GM12878 (cell line): ENCODE measurements at regions not wholly inside any gene's neighbourhood (a gene's known extent, or its start where the extent isn't known, plus 50 kb on each side); places are given as distances from the start of the nearest gene placed in this dataset.

Source experiments
- ATAC-seq: fragments of 200-7000 bp; cut with Tn5 transposase; 3 replicates; pipeline ENCODE4 v1.9.1; 2020; ENCODE audit warnings: mild to moderate bottlenecking, moderate library complexity
- BruUV-seq: library from RNA; stranded (reverse); fragments of 400-500 nt; replicated peaks from 2 replicates; lab custom pipeline; 2021; lab: Mats Ljungman, UMichigan
- CTCF ChIA-PET: fragments of 300-600 bp; sonication (Branson Sonifier 250); formaldehyde crosslinking; extraction: SDS; loops from one replicate; lab custom pipeline; 2021; ENCODE audit warnings: inconsistent platforms; lab: Yijun Ruan, JAX
- POLR2A ChIA-PET: fragments of 350-600 bp; formaldehyde crosslinking; extraction: SDS; loops from one replicate; lab custom pipeline; 2021; ENCODE audit warnings: inconsistent platforms; lab: Charles Lee
- RAD21 ChIA-PET: fragments of 300-600 bp; sonication (Branson Sonifier 250); formaldehyde crosslinking; loops from one replicate; lab custom pipeline; 2023; ENCODE audit warnings: antibody characterized with exemption; ENCODE audit not compliant: unreplicated experiment; lab: Charles Lee
- SMC1A ChIA-PET: fragments of 300-600 bp; sonication (Branson Sonifier 250); formaldehyde crosslinking; loops from one replicate; lab custom pipeline; 2023; ENCODE audit not compliant: unreplicated experiment, uncharacterized antibody; lab: Charles Lee
- DNase-seq: peaks from one replicate; pipeline ENCODE4 v3.0.0-alpha.2; 2011; ENCODE audit warnings: low read depth, low spot score
- FAIRE-seq: peaks from 3 replicates; lab custom pipeline; 2011; peaks lifted over from hg19 to GRCh38; lab: Jason Lieb, UNC
- H2AFZ ChIP-seq: 2 replicates; pipeline ENCODE4 v1.6.0; 2011; ENCODE audit warnings: low read depth, low read length, control low read depth; ENCODE audit not compliant: control insufficient read depth
- H3K27ac ChIP-seq: 2 replicates; pipeline ENCODE4 v1.5.1; 2011; ENCODE audit warnings: control low read depth; ENCODE audit not compliant: control insufficient read depth, insufficient read depth
- H3K27me3 ChIP-seq, 2 experiments: replicated peaks in 1 of 2; 2 replicates each; pipeline versions ENCODE4 v1.6.0 to v1.6.1; 2011; ENCODE audit warnings: low read length in 1 of 2; ENCODE audit not compliant: control insufficient read depth in 2 of 2, insufficient read depth in 2 of 2
- H3K36me3 ChIP-seq, 2 experiments: 2 replicates each; pipeline ENCODE4 v1.5.1; 2011; ENCODE audit warnings: low read length in 1 of 2; ENCODE audit not compliant: control insufficient read depth in 2 of 2, insufficient read depth in 2 of 2
- H3K4me1 ChIP-seq: 2 replicates; pipeline ENCODE4 v1.6.1; 2011; ENCODE audit warnings: mild to moderate bottlenecking, low read length, moderate library complexity, mixed read lengths; ENCODE audit not compliant: control insufficient read depth, insufficient read depth
- H3K4me2 ChIP-seq: 2 replicates; pipeline ENCODE4 v1.6.0; 2011; ENCODE audit warnings: control low read depth; ENCODE audit not compliant: control insufficient read depth, insufficient read depth
- H3K4me3 ChIP-seq: fragments of 200-600 bp; sonication (generic); 2 replicates; pipeline ENCODE4 v1.5.1; 2016
- H3K79me2 ChIP-seq: 2 replicates; pipeline ENCODE4 v1.6.0; 2011; ENCODE audit warnings: low read length; ENCODE audit not compliant: control insufficient read depth, insufficient read depth
- H3K9ac ChIP-seq: 2 replicates; pipeline ENCODE4 v1.8.0; 2011; ENCODE audit warnings: low read length, control low read depth, mixed read lengths; ENCODE audit not compliant: control insufficient read depth, insufficient read depth
- H3K9me3 ChIP-seq: replicated peaks from 3 replicates; pipeline ENCODE4 v1.5.1; 2011; ENCODE audit warnings: mild to moderate bottlenecking, low read length; ENCODE audit not compliant: control insufficient read depth, insufficient read depth
- H4K20me1 ChIP-seq: 2 replicates; pipeline ENCODE4 v1.6.0; 2011; ENCODE audit not compliant: control insufficient read depth, insufficient read depth
- NR2C1 ChIP-seq: fragments of 450-650 bp; IDR thresholded peaks from 2 replicates; pipeline ENCODE4 v1.6.1; 2017; ENCODE audit warnings: antibody characterized with exemption, mild to moderate bottlenecking, moderate library complexity
- NR2C2 ChIP-seq: IDR thresholded peaks from 2 replicates; pipeline ENCODE4 v1.6.1; 2011; ENCODE audit warnings: borderline replicate concordance, low read depth; ENCODE audit not compliant: control insufficient read depth, insufficient read length
- PBX3 ChIP-seq: IDR thresholded peaks from 2 replicates; pipeline ENCODE4 v1.6.1; 2011; ENCODE audit warnings: mild to moderate bottlenecking, low read depth, low read length, moderate library complexity; ENCODE audit not compliant: insufficient replicate concordance
- ZNF384 ChIP-seq: IDR thresholded peaks from 2 replicates; pipeline ENCODE4 v1.6.1; 2012; ENCODE audit warnings: low read depth, mild to moderate bottlenecking, low read length, improper control_type of control experiment, borderline replicate concordance
- ZNF592 ChIP-seq: fragments of 450-650 bp; IDR thresholded peaks from 2 replicates; pipeline ENCODE4 v1.6.1; 2017; ENCODE audit warnings: mild to moderate bottlenecking, moderate library complexity
- ZSCAN29 ChIP-seq: fragments of 450-650 bp; IDR thresholded peaks from 2 replicates; pipeline ENCODE4 v1.6.1; 2017; ENCODE audit warnings: mild to moderate bottlenecking, moderate library complexity
- WGBS: methylation state at CpG from one replicate; pipeline ENCODE4 v1.1.6; 2016; ENCODE audit warnings: low lambda C conversion rate; ENCODE audit not compliant: insufficient replicate concordance, insufficient coverage; ENCODE audit errors: missing lambda C conversion rate; 5-methylcytosine and 5-hydroxymethylcytosine counted together
- in situ Hi-C: fragments of 300-500 bp; cut with MboI; formaldehyde crosslinking; loops from 9 replicates; pipeline ENCODE4 v1.14.3; 2018; ENCODE audit warnings: mixed read lengths
- intact Hi-C: fragments of 100-400 bp; cut with micrococcal nuclease; formaldehyde crosslinking; loops from one replicate; pipeline ENCODE4 v1.14.2; 2022; ENCODE audit not compliant: unreplicated experiment

- H3K4me3 ChIP-seq, result no peak overlapping the region
- no peaks in the 10 kb centered on the region for H4K20me1 ChIP-seq
- WGBS, result 38% methylated on average over 5 of the region's 5 CpGs
- no peaks in the 10 kb centered on the region for H3K79me2 ChIP-seq
- no peak overlapping the region for H3K4me2 ChIP-seq
- no peaks in the 10 kb centered on the region for H3K9me3 ChIP-seq
- no peaks in the 10 kb centered on the region; a peak in 1 of 4 replicates for H3K27me3 ChIP-seq
- no TSS peak for BruUV-seq
- no peak overlapping the region for H3K27ac ChIP-seq
- TF ChIP-seq ZNF384, result no peak
- no peak for TF ChIP-seq ZNF592
- TF ChIP-seq NR2C2, result no peak
- TF ChIP-seq NR2C1, result no peak
- no peak for TF ChIP-seq PBX3
- TF ChIP-seq ZSCAN29, result no peak
- FAIRE-seq (no peak), ATAC-seq (no peak), DNase-seq (no peak)
- ChIA-PET CTCF (no interaction called here), POLR2A (no interaction called here), RAD21 (no interaction called here), SMC1A (no interaction called here)
- H3K36me3 ChIP-seq, result no peaks in the 10 kb centered on the region
- intact Hi-C loops, result no loop called here
- no peak overlapping the region for H2AFZ ChIP-seq
- in situ Hi-C loops, result no loop called here
- H3K4me1 ChIP-seq, result no peaks in the 10 kb centered on the region
- no peak overlapping the region for H3K9ac ChIP-seq
These were observed 111.0 kb upstream of the SPDL1 start for GRCh38 chr5:169472544-169472943.
